ENCODE measurements at regions not wholly inside any gene's neighbourhood (a gene's known extent, or its start where the extent isn't known, plus 50 kb on each side); places are given as distances from the start of the nearest gene placed in this dataset.
"Not testable (repeated sequence)": the region's sequence is repeated elsewhere in the genome, so short reads cannot be mapped to it uniquely, and the experiment has no call there.

DNA sequence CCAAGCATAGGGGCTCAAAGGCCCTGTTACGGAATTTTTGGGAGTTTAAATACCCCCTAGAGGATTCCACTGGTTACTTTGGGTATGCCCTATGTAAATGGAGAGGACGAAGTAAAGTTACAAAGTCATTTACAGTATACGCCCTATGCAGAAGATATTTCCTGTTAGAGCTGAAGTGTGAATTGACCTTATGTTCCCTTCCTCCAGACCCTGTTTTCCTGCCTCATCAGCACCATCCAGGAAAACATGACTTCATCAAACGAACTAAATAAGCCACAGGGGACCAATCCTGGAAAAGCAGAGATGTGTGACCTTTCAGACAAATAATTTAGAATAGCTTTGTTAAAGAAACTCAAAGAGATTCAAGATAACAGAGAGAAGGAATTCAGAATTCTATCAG is 177.4 kb downstream of the SQOR start:
- no peak for DNase-seq

DNA sequence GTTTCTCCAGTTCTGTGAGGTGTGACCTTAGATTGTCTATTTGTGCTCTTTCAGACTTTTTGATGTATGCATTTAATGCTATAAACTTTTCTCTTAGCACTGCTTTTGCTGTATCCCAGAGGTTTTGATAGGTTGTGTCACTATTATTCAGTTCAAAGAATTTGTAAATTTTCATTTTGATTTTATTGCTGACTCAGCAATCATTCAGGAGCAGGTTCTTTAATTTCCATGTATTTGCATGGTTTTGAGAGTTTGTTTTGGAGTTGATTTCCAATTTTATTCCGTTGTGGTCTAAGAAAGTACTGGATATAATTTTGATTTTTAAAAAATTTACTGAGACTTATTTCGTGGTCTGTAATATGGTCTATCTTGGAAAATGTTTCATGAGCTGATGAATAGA is 182.7 kb downstream of the SQOR start:
- DNase-seq: not testable (repeated sequence)

DNA sequence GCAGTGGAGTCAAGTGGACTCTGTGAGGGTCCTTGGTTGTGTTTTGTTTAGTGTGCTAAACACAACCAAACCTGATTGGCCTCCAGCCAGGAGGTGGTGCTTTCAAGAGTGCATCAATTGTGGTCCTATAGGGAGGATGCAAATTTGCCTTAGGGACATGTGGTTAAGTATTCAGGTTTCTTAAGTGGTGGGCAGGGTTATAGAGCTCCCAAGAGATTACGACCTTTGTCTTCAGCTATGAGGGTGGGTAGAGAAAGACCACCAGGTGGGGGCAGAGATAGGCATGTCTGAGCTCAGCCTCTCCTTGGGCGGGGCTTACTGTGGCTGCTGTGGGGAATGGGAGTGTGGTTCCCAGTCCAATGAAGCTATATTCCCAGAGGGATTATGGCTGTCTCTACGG is 186.6 kb downstream of the SQOR start:
- DNase-seq: no peak

DNA sequence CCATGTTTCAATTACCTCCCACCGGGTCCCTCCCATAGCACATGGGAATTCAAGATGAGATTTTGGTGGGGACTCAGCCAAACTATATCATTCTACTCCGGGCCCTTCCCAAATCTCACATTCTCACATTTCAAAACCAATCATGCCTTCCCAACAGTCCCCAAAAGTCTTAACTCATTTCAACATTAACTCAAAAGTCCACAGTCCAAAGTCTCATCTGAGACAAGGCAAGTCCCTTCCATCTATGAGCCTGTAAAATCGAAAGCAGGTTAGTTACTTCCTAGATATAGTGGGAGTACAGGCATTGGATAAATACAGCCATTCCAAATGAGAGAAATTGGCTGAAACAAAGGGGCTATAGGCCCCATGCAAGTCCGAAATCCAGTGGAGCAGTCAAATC is 188.1 kb downstream of the SQOR start:
- DNase-seq: not testable (repeated sequence)

DNA sequence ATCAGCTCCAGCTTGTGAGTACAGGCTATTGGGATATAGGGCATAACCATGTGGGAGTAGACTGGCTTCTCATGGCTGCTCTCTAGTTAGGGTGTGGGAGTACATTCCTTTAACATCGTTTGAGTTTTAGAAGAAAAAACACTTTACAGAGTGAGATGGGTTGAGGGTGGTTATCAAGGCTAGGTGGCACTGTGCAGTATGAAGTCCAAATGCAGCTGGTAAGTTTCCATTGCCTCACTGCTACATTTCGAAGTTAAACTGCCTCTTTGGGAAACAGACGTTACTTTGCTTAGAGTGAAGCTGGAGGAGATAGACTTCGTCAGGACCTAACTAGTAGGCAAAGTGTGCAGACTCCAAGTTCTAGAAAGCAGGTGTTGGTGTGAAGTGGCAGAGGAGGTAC is 192.4 kb downstream of the SQOR start:
- no peak for DNase-seq

DNA sequence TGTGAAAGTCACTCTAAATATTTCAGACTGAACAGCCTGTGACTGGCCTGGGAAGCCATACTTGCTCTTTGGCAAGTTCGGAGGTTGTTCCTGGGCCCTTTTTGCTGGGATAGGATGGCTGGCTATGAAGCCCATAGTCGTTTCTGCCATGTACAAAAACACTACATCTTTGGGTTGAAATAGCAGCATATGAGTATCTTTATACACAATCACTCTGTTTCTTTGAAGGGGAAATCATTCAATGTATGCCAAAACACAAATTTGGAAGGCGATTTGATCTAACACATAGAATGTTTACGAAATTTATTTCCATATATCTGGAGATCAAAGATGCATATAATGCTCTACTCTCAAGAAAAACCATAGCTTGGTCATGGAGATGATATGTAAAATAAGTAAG is 192.9 kb downstream of the SQOR start:
- no peak for DNase-seq

DNA sequence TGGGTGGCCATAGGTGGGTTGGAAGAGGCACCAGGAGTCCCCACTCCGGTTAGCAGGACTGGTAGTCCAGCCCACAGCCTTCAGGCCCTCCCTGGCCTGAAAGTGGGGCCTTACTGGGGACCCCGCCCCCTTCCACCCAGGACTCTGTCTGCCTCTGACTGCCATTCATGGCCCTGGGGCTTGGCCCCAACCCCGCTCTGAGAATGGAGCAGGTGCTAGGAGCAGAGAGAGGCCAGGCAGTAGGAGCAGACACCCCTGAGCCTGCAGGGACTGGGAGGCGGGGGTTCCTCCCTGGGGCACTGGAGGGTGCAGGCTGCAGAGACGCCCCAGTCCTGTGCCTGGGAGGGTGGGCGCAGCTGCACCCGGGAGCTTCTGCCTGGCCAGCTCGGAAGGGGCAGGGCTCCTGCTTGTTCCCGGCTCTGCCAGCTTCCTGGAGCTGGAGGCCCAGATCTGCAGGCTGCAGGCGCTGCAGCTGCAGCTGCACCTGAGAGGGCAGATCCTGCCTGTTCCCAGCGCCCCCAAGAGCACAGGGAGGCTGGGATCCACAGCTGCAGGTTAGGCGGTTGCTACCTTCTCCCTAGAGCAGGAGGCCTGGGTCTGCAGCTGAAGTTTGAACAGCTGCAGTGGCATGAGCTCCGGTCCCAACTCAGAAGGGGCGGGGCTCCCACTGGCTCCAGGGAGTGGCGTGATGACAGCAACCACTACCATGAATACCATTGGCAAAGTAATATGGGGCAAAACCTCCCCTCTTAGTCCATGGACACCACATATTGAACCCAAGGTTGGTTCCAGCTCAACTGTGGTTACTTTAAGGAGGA is 194.7 kb downstream of the SQOR start:
- DNase-seq: no peak

DNA sequence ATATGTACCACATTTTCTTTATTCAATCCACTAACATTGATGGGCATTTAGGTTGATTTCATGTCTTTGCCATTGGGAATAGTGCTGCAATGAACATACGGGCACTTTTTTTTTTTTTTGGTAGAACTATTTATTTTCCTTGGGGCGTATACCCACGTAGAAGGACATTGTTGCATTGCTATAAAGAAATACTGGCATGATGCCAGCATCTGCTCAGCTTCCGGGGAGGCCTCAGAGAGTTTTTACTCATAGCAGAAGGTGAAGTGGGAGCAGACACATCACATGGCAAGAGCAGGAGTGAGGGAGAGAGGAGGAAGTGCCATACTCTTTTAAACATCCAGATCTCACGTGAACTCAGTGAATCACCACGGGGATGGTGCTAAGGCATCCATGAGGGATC is 197.0 kb downstream of the SQOR start:
- DNase-seq: no peak

DNA sequence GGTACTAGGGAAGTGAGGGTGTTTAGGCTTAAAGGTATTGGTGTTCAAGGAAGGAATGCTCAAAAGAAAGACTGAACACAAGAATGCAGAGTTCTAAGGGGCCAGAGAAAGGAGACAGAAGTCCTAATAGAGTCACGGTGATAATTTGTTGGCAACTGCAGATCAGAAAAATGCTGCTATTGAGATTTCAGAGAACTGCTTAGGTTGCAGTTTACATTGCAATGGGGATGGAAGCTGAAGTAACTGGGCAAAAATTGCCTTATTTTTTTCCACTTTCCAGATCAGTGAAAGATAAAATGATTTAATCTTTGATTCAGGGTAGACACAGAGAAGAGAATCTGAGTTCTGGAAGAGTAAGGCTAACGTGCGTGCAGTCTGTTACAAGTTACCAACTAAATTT is 199.8 kb downstream of the SQOR start:
- no peak for DNase-seq

DNA sequence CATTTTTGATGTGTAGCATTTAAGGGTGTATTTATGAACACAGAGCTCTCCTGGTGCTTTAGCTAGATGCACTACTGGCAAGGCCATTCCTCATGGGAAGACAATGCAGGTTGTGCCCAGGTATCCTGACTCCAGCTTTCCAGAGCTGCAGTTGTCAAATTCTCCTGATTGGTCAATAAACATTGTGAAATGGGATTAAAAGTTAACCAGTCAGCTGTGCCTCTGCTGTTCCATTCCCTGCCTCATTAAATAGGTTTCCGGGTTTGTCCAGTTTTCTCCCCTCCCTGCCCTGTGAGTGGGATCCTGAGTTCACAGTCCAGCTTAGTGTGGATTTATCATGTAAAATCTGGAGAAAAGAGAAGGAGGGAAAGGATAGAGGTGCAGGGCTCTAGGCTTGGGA is 207.3 kb downstream of the SQOR start:
- DNase-seq: no peak

DNA sequence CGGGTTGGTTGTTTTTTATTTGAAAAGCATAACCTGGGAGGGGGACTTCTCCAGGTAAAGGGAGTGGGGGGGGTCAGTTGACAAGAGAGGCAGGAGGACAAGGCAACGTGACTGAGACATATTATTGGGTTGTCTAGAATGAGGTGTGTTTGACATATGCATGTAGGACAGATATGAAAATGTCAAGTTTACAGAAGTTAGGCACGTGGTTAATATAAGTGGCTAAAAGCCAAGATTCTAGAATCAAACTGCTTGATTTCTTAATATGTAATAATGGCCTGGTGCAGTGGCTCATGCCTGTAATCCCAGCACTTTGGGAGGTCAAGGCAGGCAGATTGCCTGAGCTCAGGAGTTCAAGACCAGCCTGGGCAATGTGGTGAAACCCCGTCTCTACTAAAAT is 212.8 kb downstream of the SQOR start:
- no peak for DNase-seq

DNA sequence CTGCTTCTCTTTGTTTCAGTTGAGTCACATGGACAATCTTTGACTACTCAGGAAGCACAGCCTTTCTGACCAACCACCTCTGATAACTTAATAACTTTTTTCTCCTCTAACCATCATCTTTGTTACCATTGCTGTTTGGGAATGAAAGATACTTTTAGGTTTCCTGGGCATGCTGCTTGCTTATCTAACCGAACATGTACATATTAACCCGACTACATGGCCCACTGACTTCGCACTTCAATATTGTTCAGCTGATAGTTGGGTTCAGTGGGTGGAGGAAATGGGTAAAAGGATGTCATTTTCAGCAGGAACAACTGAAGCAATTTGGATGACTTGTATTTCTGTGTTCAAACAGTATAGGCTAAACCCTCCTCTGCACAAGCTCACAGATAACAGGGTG is 214.3 kb downstream of the SQOR start:
- no peak for DNase-seq

DNA sequence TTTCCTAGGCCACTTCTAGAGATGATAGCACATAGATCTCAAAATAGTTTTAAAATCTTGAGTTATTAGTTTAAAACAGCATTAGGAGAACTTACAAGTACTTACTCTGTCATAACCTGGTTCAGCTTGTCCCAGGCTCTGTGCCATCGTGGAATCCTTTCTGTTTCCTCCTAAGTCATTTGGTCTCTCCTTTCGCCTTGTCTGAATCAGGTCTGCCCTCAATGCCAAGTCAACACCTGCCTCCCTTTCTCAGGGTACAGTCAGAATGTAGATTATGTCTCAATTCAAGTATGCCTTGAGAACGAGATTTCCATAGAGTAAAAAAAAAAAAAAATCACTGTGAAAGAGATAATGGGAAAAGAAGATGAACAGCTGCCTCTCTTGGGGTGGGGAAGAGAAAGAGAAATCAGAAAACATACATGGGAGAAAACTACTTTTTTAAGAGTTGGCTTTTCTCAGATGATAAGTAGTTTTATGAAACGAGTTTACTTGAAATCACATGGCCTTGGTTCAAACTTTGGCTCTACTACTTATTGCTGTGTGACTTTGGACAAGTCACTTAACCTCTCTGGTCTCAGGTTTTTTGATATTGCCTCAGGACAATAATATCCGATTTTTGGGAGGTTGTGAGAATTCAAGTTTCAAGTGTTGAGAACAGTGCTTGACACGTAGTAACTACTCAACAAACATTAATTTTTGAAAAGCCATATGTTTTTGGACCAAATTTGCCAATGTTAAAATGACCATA is 219.8 kb downstream of the SQOR start:
- no peak for DNase-seq

DNA sequence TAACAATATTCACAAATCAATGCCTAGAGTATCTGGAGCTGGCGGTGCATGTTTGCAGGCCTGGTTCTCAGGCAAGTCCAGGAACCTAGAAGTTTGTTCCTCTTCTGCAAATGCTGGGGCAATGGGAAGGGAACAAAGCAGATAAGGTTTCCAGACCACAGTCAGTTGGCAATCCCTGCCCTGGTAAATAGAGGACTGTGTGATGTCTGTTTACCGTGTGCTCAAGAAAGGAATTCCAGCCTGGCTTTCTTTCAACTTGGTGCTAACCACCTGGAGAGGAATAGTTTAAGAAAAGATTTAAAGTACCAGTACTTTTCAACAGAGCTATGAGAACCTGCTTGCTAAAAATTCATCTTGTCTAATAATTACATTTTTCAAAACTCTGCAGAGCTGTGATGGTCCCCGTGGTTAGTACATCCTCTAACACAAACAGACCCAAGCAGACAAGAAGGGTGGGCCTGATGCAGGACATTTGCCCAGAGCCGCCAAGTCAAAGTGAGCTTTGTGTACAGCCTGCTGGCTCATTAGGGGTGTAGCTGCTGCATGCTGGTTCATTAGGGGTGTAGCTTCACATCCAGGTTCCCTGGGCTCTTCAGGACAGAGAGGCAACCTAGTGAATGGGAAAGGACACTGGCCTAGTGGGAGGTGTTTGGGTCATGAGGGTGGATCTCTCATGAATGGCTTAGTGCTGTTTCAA is 220.5 kb downstream of the SQOR start:
- no peak for DNase-seq

DNA sequence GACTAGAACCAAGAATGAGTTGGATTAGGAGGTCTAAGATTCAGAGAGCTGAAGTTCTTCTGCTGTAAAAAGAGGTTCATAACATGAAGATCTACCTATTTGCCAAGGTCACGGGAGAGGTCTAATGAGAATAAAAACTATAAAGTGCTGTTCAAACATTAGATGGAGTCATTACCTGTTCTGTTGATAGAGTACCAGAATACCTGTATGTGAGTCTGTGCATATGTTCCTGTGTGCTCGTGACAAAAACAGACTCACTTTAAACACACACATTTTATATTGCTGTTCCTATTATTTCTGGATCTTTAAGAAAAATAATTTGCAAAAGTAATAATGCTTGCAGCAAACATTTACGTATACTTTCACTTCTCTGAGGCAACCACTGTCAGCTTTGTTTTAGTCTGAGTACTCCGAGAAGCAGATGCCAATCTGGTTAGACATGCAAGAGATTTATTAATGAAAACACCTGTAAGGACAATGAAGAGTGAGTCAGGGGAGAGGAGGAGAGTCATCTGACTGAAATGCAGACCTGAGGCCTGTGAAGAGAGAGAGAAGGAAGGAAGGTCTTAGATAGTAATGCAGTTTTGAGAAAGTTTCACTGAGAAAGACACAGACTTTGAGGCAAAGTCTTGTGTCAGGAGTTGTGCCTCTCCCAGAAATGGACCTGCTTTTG is 221.2 kb downstream of the SQOR start:
- no peak for DNase-seq

DNA sequence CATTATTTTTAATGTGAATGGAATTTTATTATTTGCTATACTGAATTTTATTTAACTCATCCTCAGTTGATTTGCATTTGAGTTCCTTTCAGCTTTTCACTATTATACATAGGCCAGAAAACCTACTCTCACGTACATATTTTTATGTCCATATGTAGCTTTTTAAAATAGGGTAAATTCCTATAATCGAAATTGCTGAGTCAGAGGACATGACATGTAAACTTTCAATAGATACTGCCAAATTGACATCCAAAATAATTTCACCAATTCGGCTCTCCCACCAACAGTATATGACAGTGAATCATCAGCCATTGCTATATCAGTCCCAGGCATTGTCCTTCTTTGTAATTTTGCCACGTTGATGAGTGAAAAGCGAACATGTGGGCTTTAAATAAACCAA is 222.5 kb downstream of the SQOR start:
- DNase-seq: no peak

DNA sequence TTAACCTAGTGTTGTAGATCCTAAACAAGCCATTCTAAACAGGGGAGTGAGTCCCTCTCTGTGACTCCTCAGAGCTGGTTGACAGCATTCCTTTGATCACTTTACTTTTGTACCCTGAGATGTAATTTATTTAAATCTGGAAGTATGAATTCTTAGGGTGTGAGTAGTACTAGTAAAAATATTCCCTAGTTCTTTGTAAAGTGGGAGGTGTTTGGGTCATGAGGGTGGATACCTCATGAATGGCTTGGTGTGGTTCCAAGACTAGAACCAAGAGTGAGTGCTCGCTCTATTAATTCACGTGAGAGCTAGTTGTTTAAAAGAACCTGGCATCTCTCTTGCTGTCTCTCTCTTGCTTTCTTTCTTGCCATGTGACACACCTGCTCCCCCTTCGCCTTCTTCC is 223.7 kb downstream of the SQOR start:
- DNase-seq: no peak

DNA sequence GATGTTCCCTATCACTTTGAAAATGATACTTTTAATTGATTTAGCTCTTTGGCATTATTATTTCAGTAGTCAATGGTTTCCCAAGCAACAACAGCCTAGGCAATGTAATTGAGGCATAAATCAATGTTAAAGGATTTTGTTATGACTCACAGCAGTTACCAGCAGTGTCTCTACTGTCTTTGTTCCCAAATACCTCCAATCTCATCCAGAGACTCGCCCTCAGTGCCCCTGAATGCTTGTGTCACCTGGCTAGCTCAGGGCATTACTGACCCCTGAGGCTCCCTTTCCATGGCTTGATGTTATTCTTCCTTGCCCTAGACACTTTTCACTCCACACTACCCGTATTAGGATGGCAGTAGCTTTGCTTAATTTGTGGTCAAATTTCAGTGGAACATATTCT is 227.2 kb downstream of the SQOR start:
- no peak for DNase-seq

DNA sequence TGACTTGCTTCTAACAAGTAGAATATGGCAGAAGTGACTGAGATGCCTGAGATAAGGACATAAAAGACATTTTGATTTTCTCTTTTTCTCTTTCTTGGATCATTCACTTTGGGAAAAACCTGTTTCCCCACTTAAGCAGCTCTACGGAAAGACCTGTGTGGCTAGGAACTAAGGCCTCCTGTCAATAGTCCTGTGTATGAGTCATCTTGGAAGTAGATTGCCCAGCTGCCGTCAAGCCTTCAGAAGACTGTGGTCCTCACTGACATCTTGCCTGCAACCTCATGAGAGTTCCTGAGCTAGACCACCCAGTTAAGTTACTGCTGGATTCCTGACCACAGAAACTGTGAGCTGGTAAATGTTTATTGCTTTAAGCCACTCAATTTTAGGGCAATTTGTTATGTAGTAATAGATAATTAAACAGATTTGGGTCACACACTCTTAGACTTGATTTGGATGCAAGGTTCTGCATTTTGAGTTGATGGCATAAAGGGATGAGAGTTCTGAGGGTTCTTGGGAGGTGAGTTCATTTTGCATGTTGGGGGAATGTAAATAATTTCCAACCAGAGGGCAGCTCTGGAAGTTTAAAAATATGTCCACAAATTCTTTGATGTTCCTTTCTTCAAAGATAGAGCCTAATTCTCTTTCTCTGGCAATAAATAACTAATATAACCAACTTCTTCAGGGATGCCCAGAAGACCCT is 229.2 kb downstream of the SQOR start:
- DNase-seq: no peak

DNA sequence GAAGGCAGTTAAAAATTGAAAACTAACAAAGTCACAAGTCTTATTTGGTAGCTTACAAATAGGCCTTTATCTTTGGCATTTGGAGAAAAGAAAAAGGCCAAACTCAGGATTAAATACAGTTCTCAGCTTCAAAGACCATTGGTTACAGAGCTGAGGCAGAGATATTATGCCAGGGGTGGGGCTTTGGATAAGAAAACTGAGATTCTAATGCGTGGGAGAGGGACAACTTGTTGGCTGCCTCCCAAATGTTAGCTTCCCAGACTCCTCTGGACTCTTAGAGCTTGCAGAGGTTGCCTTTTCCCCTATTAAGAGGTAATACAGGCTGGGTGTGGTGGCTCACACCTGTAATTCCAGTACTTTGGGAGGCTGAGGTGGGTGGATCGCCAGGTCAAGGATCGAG is 231.8 kb downstream of the SQOR start:
- no peak for DNase-seq

DNA sequence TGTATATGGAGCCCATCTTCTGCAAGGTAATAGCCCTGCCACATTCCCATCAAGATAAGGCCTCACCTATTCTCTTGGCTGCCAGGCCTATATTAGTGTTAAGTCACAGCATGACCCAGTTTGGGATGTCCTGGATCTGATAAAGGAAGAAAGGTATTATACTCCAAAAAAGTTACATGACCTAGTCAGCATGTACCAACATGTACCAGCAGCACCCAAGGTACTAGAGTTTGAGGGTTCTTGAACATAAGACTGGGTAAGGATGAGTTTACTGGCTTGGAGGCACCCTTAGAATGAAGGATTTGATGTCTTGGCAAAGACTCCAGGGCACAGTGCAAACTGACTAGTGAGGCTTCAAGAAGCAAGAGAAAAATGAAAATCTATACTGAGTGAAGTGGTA is 232.5 kb downstream of the SQOR start:
- no peak for DNase-seq

DNA sequence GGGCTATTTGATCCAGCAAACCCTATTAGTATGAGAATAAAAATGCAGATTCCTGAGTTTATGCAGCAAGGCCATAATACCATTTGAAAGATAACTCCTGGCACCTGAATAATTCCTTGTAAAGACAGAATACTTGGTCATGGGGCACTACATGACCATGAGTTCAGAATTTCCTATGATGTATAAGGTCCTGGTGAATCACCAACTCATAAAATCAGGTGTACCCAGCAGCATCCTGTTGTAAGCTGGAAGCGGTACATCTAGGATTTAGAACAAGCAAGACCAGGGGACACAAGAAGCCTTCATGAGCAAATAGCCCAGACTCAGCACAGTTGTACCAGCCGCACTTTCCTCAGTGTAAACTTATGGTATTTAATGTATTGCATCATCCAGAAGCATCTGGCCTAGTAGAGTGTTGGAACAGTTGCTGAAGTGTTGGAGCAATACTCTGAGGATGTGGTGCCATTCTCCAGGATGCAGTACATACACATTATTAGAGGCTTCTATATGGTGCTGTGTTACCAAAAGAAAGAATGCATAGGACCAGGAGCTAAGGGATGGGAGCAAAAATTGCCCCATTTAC is 233.4 kb downstream of the SQOR start:
- no peak for DNase-seq

All from activated CD8-positive, alpha-beta memory T cell treated with anti-CD3 and anti-CD28 coated beads, Interleukin-2, amount 50 U/mL, for 4 hours (primary cell).